SH-SY5Y (cell line): ENCODE measurements at regions not wholly inside any gene's neighbourhood (a gene's known extent, or its start where the extent isn't known, plus 50 kb on each side); places are given as distances from the start of the nearest gene placed in this dataset.

Experiments used
- GATA2 ChIP-seq: IDR thresholded peaks from 2 replicates; pipeline ENCODE4 v1.6.1; 2011; ENCODE audit warnings: mild to moderate bottlenecking, low read depth, low read length
- GATA3 ChIP-seq: IDR thresholded peaks from 2 replicates; pipeline ENCODE4 v1.6.1; 2011; ENCODE audit warnings: low read depth, mild to moderate bottlenecking, low read length, moderate library complexity

- TF ChIP-seq GATA2 (no peak), GATA3 (no peak)
Measured at GRCh38 chr7:26091933-26092332, 60.1 kb upstream of the NFE2L3 start.
